NCI-H146 (cell line): ENCODE measurements at regions not wholly inside any gene's neighbourhood (a gene's known extent, or its start where the extent isn't known, plus 50 kb on each side); places are given as distances from the start of the nearest gene placed in this dataset.

Source experiments
- DNase-seq: peaks from one replicate; lab custom pipeline; 2025; lab: John Stamatoyannopoulos, UW

DNA sequence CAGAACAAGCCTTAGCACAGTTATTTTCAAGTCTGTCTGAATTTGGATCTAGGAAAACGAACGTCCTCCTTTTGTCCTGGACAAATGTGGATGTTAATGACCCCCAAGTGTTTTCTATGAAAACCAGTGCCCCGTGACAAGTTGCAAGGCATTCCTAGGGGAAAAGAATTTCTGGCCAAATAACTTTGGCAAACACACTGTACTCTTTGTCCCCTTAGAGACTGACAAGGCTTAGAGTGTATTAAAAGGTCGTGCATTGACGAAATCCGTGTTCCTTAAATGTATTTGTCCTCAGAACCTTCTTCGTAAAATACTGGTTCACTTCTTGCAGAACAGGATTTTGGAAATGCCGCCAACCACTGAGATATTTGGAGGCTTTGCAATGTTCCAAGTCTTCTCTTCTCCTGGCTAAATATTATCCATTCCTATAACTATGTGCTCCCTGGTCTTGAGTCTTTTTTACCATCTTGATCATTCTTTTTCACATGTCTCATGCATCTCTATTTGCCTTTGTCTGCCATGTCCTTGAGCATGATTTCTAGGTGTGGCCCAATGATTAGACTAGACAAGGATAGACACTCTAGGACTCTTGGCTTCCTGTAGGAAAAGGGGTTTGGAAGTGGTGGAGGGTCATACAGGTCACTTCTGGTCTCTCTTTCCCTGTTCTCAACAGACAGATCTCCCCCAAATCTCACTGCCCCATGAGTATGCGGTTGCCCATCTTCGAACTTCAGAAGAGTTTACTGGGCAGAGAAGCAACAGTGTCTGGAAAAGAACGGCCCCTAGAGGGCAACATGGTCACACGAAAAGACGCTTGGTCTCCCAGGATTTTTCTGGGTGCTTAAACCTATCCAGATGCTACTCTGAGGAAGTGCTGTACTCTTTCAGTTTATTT, 117.5 kb downstream of the EDEM1 start:
- DNase-seq: no peak

DNA sequence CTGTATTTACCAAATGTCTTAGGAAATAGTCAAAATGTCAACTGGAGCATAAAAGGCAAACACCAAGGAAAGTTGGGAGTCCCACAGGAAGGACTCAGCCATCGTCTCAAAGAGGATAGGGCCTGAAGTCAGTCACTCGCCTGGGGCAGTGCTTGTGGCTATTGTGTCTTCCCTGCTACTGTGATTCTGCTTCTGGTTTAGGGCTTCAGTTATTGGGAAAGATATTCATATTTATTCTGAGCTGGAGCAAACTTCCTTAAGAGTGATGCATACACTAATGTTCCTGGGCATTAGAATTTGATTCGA, 118.1 kb downstream of the EDEM1 start:
- no peak for DNase-seq

DNA sequence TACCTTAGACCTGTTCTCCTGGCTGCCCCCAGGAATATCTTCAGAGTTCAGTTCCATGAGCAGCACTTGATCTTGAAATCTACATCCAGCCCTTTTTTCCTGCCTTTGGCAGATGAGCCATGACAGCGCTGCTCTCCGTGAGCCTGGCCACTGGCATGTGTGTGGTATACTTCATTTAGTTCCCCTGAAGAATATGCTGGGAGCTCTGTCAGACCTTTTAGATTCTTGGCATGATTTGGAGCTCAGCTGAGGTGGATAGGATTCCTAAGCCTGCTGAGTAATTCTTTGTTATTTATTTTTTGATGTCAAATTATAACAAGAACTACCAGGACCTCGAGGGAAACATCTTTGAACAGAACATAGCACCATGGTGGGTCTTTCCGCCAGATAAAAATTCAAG, 121.7 kb downstream of the EDEM1 start:
- no peak for DNase-seq

DNA sequence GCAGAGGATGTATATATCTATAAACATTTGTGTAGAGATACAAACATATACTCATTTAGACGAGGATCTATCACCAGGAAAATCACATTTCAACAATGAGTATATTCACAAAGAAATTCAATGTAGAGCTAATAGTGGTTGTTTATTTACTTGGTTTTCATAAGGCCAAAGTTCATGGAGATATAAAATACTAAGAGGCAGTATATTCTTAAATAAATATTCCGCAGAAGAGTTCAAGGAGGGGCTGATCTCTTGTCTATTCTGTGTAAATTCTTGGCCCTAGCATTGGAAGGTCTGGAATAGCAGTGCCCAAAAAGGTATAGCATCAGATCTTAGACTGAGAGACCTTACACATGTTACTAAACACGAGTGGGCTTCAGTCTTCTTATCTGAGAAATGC, 122.1 kb downstream of the EDEM1 start:
- DNase-seq: no peak

DNA sequence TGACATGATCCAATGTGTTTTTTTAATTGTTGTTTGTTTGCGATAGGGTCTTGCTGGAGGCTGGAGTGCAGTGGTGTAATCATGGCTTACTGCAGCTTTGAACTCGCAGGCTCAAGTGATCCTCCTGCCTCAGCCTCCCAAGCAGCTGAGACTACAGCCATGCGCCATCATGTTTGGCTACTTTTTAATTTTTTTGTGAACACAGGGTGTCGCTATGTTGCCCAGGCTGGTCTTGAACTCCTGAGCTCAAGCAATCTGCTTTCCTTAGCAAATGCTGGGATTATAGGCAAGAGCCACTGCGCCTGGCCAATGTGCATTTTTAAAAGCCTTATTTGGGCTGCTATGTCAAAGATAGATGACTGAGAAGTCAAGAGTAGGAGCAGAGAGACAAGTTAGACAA, 123.0 kb downstream of the EDEM1 start:
- DNase-seq: no peak

DNA sequence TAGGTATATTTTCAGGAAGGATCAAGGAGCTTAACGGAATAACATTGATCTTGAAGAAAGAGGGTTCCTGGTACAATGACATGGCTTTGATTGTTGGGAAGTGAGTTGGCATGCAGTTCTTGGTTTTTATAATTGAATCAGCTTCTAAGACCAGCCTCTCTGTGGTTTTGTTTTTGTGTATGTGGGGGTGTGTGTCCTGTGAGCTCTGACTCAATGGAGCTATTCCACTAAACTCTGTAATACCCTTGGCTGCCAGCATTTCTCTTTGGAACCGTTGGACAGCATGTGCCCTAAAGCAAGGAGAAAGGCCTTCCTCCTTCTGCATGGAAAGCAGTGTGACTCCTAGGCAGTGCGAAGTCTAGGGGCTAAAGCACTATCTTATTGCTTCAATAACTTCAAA, 124.8 kb downstream of the EDEM1 start:
- DNase-seq: no peak

DNA sequence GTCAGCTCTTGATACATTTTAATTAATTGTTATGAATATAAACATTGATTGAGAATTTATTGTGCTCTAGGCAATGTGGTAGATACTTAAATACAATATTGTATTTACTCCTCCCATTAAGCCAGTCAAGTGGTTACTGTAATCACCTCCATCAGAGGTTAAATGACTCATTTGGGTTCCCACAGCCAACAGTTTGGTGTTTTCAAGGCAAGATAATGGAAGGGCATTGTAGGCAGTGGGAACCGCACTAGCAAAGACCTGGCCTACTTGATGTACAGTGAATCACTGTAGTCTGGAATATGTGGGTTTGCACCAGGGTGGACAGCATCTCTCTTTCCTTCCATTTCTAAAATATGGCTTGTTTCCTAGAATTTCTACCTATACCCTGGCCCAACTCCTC, 127.4 kb downstream of the EDEM1 start:
- no peak for DNase-seq

DNA sequence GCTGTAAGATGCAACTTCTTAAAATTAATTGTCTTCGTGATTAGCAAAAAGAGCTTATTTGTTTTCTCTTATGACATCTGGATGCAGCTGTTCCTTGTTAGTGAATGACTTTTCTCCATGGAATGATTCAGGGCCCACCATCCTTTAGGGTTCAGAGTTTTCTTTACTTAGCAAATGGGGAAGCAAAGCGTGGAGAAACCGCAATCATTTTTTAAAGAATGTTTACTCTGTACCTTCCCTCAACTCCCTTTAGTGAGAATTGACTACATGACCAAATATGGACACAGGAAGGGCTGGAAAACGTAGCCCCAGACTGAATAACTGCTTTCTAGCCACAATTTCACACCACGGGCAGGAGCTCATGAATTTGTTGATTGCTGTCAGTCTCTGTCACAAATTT, 130.1 kb downstream of the EDEM1 start:
- DNase-seq: no peak

DNA sequence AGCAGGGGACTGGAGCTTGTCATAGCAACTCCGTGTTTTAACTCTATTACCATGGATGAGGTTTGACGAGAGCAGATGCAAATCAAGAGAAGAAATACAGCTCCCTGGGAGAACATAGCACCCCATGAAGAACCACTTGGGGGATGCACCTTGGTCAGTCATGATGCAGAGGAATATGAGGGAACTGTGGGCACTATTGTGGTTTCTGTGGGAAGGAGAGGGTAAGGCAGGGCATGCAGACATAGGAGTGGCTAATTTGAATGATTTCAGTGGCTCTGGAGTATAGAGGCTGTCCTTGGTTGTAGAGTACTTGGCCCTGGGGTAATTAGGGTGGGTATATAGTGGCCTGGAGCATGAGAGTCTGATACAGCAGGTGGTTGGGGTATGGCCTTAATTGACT, 131.9 kb downstream of the EDEM1 start:
- DNase-seq: no peak

DNA sequence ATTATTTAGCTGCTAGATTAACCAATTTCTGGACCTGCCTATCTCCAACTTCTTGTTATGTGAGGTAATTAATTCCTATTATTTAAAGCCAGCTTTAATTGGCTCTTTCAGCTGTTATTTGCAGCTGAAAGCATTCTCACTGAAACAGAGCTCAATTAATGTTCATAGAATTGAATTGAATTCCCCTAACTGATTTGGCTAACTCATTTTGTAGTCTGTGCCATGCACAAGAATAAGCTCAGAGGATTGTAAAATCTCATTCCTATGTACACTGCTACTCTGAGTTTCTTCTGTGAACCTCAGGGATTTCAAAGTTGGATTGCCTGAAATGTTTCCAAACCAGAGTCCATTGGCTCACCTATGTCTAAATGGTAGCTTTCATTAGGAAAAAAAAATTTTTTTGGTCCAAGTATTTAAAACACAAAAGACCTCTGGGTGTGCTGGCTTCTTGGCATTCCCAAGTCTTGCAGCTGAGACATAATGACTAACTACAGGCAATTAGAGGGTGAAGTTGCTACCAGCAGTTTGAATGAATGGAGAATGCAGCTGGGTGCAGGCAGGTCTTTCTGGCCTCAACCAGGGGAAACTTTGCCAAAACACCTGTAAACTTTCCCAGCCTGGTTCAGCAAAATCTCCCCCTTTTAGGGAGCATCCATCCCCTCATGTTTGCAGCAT, 134.3 kb downstream of the EDEM1 start:
- DNase-seq: no peak

DNA sequence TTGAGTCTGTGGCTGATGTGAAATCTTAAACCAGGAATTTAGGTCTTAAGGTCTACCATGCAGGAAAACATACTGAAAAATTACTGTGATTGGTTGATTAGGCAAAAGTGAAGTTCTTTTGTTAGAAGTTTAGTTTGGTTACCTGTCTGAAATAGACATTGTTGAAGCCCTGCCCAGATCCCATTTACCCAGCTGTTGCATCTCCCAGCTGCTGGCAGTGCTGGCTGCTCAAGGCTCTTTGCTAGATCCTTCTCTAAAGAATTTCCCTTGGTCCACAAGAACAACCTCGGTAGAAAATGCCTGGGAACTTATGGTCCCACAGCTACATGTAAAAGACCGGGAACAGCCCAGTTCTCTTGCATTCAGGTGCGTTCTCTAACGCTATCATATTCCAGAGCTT, 137.3 kb downstream of the EDEM1 start:
- DNase-seq: no peak

DNA sequence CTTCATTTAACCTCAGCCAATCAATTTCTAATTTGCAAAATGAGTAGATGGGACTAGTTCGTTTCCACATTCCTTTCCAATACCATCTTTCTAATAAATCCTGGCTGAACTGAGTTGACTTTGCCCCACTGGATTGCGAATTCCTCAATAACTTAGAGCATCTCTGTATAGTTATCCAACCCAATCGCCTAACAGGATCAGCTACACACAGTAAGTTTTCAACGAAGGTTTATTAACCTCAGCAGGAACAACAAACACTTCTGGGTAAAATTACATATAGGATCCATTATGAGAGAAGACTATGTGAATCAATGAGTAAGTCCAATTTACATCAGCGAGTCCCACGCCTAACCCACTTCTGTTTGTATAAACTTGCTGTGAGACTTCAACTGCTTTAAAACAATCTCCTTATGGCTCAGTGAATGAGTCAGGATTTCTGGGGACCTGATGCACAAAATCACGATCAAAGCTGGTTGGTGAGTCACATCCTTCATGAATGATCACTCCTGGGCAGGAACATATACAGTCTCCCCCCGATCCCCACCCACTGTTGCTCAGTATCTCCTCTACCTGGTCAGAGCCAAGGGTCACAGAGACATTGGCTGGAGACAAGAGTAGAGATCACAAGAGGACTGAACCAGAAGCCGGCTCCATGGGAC, 142.8 kb downstream of the EDEM1 start:
- no peak for DNase-seq

DNA sequence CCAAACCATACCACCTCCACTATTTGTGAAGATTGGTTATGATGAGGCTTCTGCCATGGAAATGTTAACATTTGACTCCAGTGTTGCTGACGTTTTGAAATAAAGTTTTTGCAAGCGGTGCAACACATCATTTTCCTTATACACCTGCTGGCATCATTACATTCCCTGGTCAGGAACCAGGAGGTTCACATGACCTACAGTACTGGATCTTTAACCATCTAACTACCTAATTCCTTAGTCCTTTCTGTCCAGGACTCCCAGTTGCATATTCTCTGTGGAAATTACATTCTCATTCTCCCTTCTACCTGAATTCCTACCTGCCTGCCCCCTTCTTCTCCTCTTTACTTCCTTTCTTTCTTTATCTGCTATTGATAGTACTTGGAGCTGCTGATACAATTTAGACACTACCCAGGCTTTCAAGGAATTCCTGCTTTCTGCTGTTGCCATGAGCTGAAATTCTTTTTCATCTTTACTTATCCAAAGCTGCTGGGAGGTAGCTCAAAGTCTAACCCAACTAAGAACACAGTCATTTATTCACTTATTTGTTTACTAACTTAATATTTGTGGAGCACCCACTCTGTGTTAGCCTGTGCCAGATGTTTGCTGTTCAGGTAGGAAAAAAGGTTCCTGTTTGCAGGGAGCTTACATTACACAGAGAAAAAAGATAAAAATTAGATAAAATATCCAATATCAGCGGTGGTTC, 144.2 kb downstream of the EDEM1 start:
- no peak for DNase-seq

DNA sequence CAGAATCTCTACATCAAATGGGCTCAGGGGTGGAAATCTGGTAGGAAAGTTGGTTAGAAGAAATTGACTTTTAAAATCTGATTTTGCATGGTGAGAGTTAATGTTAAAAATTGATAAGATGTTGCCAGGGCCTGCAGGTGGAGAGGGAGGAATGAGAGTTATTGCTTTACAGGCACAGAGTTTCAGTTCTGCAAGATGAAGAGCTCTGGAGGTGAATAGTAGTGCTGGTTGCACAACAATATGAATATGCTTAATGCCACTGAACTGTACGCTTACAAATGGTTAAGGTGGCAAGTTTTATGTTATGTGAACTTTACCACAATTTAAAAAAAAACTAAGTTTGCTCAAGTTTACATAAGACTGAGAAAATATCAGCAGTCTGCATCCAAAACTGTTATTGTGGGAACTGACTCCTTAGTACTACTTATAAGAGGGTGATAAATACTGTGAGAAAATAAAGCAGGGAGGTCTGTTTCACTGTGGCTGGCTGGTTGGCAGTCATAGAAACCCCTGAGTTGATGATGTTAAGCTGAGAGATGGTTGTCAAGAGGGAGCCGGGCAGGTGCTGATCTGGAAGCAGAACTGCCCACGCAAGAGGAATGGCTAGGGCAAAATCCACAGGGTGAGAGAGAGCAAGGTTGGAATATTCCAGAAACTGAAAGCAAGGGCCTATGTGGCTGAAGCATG, 144.9 kb downstream of the EDEM1 start:
- DNase-seq: no peak

DNA sequence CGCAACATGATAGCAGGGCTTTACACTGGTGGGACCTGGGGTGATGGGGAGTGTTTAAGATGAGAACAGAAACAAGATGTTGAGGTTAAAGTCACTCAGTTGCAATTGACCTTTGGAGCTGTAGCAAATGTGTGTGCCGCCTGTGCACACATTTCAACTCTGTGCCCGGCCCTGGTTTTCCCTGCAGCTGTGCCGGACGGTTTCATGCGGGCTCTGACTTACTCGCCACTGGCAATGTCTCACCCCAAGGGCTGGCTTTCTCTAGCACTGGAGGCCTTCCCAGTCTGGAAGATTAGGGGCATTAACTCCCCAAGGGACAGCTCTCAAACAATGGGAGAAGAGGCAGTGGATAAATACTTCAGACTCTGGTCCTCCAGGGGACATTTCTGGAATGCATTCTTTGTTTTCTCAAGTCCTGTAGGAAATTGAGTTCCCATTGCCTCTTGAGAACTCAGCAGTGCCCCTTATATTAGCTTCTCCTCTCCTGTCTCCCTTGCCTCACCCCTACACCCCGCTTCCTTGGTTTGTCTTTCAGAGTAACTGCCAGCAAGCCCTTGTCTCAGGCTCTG, 152.5 kb downstream of the EDEM1 start:
- DNase-seq: no peak

DNA sequence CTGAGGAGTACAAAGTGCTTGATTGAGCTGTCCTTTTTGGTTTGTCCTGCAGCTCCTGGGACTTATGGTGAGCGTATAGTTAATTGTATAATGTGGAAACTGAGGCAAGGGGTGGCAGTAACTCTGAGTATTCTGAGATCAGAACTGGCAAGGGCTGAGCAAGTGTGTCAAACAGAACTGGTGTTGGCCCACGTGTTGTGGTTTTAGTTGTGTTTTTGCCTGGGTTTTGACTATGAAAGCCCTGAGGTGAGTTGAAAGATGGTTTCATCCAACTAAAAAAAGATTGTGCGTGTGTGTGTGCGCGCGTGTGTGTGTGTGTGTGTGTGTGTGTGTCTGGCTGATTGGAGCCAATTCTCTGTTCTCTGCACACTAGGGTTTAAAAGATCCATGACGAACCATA, 154.1 kb downstream of the EDEM1 start:
- DNase-seq: no peak

DNA sequence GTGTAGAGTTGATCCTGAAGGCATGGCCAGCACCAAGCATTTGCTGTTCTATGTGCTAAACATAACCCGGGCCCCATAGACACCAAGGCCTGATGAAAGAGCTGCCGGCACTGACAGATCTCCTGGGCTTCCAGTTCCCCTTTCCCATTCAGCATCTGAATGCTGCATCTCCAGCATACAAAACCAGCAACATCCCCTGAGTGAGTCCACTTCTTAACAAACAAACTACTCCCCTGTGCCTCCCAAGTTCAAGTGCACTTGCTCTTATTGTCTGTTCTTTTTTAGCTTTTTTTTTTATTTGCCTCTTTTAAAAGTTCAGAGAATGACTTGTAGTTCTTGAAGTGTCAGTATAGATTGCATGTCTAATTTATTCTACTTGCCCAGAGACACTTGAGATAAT, 156.0 kb downstream of the EDEM1 start:
- DNase-seq: no peak

DNA sequence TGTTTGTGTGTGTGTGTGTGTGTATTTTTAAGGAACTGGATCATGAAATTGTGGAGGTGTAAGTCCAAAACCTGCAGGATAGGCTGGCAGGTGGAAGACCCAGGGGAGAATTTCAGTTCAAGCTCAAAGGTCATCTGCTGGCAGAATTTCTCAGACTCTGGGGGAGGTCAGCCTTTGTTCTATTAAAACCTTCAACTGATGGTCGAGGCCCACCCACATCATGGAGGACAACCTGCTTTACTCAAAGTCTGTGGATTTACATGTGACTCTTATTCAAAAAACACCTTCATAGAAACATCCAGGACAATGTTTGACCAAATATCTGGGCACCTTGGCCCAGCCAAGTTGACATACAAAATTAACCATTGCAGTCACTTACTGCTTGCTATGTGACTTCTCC, 157.2 kb downstream of the EDEM1 start:
- no peak for DNase-seq

DNA sequence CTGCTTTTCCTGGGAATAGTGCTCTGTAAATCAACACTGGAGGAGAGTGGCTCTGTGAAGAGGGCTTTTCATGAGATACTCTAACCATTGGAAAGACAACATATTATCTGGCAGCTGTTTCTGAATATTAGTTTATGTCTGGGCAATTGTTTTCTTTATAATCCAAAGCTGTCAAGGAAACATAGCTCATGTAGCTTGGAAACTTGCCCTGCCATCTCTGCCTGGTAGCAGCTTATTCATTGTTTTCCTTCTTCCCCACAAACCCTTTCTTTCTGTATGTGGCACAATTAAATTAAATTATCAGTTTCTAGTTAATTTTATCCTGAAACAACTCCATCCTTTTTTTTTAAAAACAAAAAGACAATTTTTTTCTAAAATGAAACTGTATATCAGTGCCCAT, 160.0 kb downstream of the EDEM1 start:
- no peak for DNase-seq

DNA sequence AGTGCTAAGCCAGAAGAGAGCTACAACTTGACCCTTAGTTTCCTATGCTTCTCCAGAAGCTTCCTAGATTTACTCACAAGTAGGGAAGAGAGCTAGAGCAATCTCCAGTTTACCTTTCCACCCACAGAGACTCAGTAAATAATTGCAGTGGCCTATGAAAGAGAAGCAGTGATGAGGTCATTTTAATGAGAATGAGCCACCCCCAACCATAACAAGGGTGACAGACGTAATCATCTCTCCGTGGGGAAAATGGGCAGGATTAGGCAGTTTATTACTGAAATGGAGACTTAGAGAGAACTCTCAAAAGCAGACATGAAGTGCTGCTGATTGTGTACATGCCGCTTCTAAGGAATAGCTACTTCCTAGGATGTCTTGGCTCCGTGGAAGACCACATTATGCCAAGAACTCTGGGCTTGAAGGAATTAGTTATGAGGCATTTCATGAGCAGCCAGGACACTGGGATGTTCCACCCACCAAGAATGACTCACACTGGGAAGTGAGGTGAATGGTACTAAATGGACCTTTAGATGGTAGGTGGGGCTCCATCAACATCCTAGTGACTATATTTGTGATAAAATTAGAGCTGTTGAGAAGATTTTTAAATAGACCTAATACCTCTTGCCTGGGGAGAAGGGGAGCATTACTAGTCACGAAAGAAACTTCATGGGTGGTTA, 160.9 kb downstream of the EDEM1 start:
- no peak for DNase-seq

DNA sequence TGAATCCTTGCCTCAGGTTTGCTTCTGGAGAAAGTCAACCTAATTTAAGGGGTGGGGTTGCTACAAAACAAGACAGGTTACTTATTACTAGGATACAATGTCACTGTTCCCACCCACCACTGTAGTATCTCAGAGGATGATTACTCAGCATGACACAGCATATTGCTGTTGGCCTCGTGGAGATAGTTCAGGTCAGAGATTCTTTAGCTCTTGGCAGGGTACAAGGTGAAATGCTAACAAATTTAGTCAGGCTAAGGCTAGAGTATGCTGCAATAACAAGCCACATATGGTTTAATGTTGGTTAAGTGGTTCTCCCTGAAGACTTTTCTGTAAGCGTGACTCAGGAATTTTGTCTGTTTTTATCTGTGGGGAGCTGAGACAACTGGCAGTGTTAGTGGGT, 161.8 kb downstream of the EDEM1 start:
- no peak for DNase-seq
